ENCODE measurements at regions not wholly inside any gene's neighbourhood (a gene's known extent, or its start where the extent isn't known, plus 50 kb on each side); places are given as distances from the start of the nearest gene placed in this dataset.

DNA sequence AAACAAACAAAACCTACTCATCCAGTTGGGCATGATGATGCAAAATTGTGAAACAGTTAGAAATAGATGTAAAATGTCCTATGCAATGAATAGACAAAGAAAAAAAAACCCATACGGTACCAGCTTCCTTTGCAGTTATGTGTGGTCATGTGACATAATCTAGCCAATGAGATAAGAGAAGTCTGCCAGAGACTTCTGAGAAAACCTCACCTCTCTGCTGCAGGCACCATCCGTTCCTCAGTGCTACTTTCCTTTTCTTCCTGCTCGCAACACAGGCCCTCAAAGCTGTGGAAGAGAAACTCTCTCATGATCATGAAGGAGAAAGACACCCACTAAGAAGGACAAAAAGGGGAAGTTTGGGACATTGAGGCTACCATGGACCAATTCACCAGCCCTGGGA is 76.8 kb upstream of the CARD11 start:
- TF ChIP-seq, protein P1, sequence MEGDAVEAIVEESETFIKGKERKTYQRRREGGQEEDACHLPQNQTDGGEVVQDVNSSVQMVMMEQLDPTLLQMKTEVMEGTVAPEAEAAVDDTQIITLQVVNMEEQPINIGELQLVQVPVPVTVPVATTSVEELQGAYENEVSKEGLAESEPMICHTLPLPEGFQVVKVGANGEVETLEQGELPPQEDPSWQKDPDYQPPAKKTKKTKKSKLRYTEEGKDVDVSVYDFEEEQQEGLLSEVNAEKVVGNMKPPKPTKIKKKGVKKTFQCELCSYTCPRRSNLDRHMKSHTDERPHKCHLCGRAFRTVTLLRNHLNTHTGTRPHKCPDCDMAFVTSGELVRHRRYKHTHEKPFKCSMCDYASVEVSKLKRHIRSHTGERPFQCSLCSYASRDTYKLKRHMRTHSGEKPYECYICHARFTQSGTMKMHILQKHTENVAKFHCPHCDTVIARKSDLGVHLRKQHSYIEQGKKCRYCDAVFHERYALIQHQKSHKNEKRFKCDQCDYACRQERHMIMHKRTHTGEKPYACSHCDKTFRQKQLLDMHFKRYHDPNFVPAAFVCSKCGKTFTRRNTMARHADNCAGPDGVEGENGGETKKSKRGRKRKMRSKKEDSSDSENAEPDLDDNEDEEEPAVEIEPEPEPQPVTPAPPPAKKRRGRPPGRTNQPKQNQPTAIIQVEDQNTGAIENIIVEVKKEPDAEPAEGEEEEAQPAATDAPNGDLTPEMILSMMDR (IDR thresholded peaks at IDR 0.05), result no peak
- TF ChIP-seq POLR2A (IDR thresholded peaks at IDR 0.05), result no peak
